ENCODE measurements at regions not wholly inside any gene's neighbourhood (a gene's known extent, or its start where the extent isn't known, plus 50 kb on each side); places are given as distances from the start of the nearest gene placed in this dataset.

- TF ChIP-seq CTCF (conservative IDR thresholded peaks at IDR 0.05): no peak
- no peak for TF ChIP-seq EZH2 (IDR thresholded peaks at IDR 0.05; ENCODE audit: low read depth)
These were observed 76.7 kb upstream of the PKDCC start for GRCh38 chr2:41970988-41971660.

Measured in PC-9 (cell line).